Activated CD8-positive, alpha-beta memory T cell treated with anti-CD3 and anti-CD28 coated beads, Interleukin-2, amount 10 ng/mL, durations not matched to agents 7 days and 5 days (primary cell): ENCODE measurements at regions not wholly inside any gene's neighbourhood (a gene's known extent, or its start where the extent isn't known, plus 50 kb on each side); places are given as distances from the start of the nearest gene placed in this dataset.
"Not testable (repeated sequence)": the region's sequence is repeated elsewhere in the genome, so short reads cannot be mapped to it uniquely, and the experiment has no call there.

Source experiments
- ATAC-seq: fragments of 150-1000 bp; cut with Tn5 transposase; one replicate; pipeline ENCODE4 v1.10.0; 2021; ENCODE audit warnings: moderate library complexity
- CTCF ChIA-PET: fragments of 350-600 bp; sonication (Branson Sonifier 250); formaldehyde crosslinking; loops from one replicate; lab custom pipeline; 2021; ENCODE audit warnings: antibody characterized with exemption; lab: Charles Lee
- DNase-seq: peaks from one replicate; pipeline ENCODE4 v3.0.0-alpha.2; 2020
- H3K27ac Mint-ChIP-seq: one replicate; pipeline ENCODE4 v1.8.0; 2021; ENCODE audit warnings: mild to moderate bottlenecking, mixed read lengths
- H3K27me3 Mint-ChIP-seq: one replicate; pipeline ENCODE4 v1.8.0; 2021; ENCODE audit warnings: mixed read lengths
- H3K36me3 Mint-ChIP-seq: one replicate; pipeline ENCODE4 v1.8.0; 2021; ENCODE audit warnings: mild to moderate bottlenecking, mixed read lengths
- H3K4me1 Mint-ChIP-seq: one replicate; pipeline ENCODE4 v1.8.0; 2021; ENCODE audit warnings: mixed read lengths
- H3K4me3 Mint-ChIP-seq: one replicate; pipeline ENCODE4 v1.8.0; 2021; ENCODE audit warnings: mild to moderate bottlenecking, moderate library complexity, mixed read lengths
- H3K9me3 Mint-ChIP-seq: one replicate; pipeline ENCODE4 v1.8.0; 2022; ENCODE audit warnings: low read depth, mixed read lengths

DNA sequence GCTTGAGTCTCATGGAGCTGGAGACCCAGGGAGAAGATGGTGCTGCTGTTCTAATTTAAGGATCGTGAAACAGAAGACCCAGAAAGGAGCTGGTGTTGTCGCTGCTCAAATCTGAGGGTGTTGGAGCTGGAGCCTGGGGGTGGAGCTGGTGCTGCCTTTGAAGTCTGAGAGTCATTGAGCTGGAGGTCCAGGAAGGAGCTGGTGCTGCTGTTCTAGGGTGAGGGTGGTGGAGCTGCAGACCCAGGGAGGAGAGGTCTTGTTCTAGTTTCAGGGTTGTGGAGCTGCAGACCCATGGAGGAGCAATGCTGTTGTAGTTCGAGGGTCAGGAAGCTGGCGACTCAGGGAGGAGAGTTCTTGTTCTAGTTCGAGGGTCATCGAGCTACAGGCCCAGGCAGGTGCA lies 84.1 kb upstream of the ZNF479 start:
- CTCF ChIA-PET, result no interaction called here
- no peak for DNase-seq
- Mint-ChIP-seq H3K4me3 (no peak overlapping the region), H3K36me3 (peaks cover 3% of the 10 kb centered on the region), H3K4me1 (no peaks in the 10 kb centered on the region), H3K27me3 (no peaks in the 10 kb centered on the region), H3K9me3 (peaks cover 56% of the 10 kb centered on the region), H3K27ac (no peak overlapping the region)
- no peak for ATAC-seq

DNA sequence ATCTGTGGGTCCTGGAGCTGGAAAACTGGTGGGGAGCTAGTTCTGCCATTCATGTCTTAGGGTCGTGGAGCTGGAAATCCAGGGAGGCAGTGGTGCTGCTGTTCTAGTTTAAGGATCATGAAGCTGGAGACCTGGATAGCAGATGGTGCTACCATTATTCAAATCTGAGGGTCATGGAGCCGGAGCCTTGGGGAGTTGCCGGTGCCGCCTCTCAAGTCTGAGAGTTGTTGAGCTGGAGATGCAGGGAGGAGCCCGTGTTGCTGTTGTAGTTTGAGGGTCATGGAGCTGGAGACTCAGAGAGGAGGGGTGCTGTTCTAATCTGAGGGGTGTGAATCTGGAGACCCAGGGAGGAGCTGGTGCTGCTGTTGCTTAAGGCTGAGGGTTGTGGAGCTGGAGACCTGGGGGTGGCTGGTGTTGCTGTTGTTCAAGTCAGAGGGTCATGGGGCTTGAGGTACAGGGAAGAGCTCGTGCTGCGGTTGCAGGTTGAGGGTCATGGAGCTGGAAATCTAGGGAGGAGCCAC lies 86.0 kb upstream of the ZNF479 start:
- CTCF ChIA-PET, result no interaction called here
- Mint-ChIP-seq H3K4me1 (no peaks in the 10 kb centered on the region), H3K27ac (no peak overlapping the region), H3K4me3 (no peak overlapping the region), H3K36me3 (peaks cover 3% of the 10 kb centered on the region), H3K27me3 (no peaks in the 10 kb centered on the region), H3K9me3 (peaks cover 62% of the 10 kb centered on the region)
- no peak for ATAC-seq
- DNase-seq, result no peak

DNA sequence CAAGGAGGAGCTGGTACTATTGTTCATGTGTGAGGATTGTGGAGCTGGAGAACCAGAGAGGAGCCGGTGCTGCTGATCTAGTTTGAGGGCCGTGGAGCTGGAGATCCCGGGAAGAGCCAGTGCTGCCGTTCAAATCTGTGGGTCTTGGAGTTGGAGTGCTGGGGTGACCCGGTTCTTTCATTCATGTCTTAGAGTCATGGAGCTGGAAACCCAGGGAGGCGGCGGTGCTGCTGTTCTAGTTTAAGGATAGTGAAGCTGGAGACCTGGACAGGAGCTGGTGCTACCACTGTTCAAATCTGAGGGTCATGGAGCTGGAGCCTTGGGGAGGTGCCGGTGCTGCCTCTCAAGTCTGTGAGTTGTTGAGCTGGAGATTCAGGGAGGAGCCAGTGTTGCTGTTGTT lies 88.5 kb upstream of the ZNF479 start:
- peaks cover 59% of the 10 kb centered on the region for H3K9me3 Mint-ChIP-seq
- H3K36me3 Mint-ChIP-seq, result peaks cover 3% of the 10 kb centered on the region
- CTCF ChIA-PET, result no interaction called here
- no peaks in the 10 kb centered on the region for H3K27me3 Mint-ChIP-seq
- H3K4me3 Mint-ChIP-seq, result no peak overlapping the region
- no peak overlapping the region for H3K27ac Mint-ChIP-seq
- ATAC-seq (no peak), DNase-seq (no peak)
- H3K4me1 Mint-ChIP-seq, result no peaks in the 10 kb centered on the region

DNA sequence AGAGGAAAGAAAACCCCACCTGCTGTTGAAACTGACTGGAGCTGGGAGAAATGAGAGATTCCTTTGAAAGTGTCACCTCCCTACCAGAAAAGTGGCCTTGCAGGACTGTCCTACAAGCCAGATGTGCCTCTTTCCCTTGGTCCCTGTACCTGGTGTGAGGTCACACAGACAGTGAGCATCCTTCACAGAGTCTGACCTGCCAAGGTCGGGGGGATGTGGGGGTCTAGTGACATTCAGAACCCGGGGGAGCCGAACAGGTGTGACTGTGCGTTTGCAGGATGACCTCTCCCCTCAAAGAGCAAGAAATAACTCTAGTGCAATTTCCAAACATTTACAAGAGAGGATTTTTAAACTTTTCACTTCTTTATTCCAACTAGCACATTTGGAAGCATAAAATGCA lies 93.4 kb upstream of the ZNF479 start:
- peaks cover 27% of the 10 kb centered on the region for H3K9me3 Mint-ChIP-seq

DNA sequence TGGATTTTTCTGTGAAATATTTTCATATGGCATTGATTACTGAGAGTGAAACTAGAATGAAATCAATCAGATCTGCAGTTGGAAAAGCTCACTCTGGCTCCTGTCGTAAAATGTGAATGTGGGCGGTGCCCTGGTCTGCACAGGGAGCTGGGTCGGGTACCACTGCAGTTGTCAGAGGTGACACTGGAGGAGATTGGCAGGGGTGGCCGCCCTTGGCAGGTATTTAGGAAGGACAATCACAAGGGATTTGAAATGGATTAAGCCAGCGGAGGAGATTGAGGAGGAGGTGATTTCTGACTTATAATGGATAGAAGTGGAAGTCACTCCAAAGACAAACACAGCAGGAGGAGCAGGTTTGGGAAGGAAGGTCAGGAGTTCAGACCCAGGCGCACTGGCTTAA lies 109.0 kb upstream of the ZNF479 start:
- CTCF ChIA-PET, result not testable (repeated sequence)

More for the DNA sequence above, 93.4 kb upstream of the ZNF479 start:
- DNase-seq (no peak), ATAC-seq (no peak)
- Mint-ChIP-seq H3K27me3 (no peaks in the 10 kb centered on the region), H3K4me3 (no peak overlapping the region), H3K36me3 (peaks cover 1% of the 10 kb centered on the region), H3K4me1 (no peaks in the 10 kb centered on the region), H3K27ac (no peak overlapping the region)
- CTCF ChIA-PET, result no interaction called here

DNA sequence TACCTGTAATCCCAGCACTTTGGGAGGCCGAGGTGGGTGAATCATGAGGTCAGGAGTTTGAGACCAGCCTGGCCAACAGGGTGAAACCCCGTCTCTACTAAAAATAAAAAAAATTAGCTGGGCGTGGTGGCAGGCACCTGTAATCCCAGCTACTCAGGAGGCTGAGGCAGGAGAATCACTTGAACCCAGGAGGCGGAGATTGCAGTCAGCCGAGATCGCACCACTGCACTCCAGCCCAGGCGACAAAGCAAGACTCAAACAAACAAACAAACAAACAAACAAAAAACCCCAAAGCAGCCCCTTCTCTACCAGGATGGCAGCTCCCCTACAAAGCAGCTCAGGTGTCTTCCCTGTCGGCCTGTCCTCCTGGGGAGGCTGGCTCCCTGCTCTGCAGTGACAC lies 111.3 kb upstream of the ZNF479 start:
- H3K27ac Mint-ChIP-seq, H3K4me3 Mint-ChIP-seq, CTCF ChIA-PET, H3K27me3 Mint-ChIP-seq, H3K4me1 Mint-ChIP-seq, H3K36me3 Mint-ChIP-seq, DNase-seq, ATAC-seq: not testable (repeated sequence)
- H3K9me3 Mint-ChIP-seq, result peaks cover 32% of the 10 kb centered on the region

More for the DNA sequence above, 109.0 kb upstream of the ZNF479 start:
- not testable (repeated sequence) for H3K4me1 Mint-ChIP-seq, H3K4me3 Mint-ChIP-seq, H3K27me3 Mint-ChIP-seq, DNase-seq, H3K36me3 Mint-ChIP-seq, ATAC-seq, H3K27ac Mint-ChIP-seq
- peaks cover 36% of the 10 kb centered on the region for H3K9me3 Mint-ChIP-seq

DNA sequence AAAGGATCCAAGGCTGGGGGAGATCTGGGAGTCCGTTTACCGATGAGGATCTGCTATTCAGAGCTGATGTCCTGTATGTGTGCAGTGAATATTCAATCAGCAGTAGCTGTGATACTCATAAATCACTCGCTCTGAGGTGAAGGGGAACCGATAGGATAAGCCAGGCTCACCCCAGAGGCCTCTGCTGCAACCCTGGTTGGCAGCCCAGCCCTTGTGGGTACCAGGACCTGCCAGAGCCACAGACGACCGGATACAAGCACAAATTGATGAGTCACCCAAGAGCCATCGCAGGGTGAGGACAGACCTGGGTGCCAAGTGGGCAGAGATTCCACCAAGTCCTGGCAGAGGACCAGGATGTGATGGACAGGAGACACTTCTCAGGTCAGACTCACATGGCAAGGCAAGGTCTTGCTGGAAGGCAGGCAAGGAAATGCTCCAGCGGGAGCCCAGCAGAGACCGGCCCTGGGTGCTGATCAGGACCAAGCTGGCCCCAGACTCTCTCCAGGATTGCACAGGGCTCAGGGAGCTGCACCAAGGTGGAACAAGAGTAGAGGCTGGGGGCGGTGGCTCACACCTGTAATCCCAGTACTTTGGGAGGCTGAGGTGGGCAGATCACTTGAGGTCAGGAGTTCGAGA lies 112.2 kb upstream of the ZNF479 start:
- ATAC-seq, H3K27me3 Mint-ChIP-seq, H3K36me3 Mint-ChIP-seq, DNase-seq, H3K27ac Mint-ChIP-seq, CTCF ChIA-PET, H3K4me3 Mint-ChIP-seq, H3K4me1 Mint-ChIP-seq: not testable (repeated sequence)
- H3K9me3 Mint-ChIP-seq, result peaks cover 31% of the 10 kb centered on the region

DNA sequence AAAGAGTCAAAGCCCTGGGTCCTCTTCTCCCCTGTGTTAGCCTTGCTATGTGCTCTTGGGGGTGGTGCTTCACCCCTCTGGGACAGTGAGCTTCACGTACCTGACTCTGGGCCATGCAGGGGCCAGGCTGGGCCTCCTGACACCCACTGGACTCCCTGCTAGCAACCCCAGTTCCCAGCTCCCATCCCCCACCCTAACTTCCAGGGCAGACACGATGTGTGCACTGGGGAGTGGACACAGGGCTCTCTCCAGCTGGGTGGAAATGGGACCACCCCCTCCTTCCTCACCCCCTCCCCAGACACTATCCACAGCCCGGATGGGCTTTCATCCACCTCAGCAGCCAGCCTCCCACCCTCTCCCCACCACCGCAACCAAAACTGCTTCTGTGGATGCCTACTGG lies 113.0 kb upstream of the ZNF479 start:
- Mint-ChIP-seq H3K4me1 (no peaks in the 10 kb centered on the region), H3K4me3 (no peak overlapping the region), H3K9me3 (peaks cover 31% of the 10 kb centered on the region)

DNA sequence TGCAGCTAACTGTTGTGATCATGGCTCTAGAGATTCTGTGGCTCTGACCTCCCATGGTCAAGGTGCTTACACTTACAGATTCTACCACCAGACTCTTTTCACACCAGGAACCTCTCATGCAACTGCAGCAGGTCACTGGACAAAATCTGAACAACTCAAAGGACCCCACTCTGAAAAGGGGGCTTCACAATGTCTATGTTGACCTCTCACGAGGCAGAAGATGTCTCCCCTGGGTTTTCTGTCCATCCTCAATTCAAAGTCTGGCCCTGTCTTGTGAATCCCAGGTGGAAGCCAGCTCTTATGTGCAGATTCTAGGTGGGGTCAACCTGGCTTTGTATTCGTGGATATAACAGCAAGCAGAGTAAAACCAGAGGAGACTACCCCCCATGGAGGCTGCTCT lies 118.6 kb upstream of the ZNF479 start:
- CTCF ChIA-PET, result no interaction called here
- Mint-ChIP-seq H3K27me3 (no peaks in the 10 kb centered on the region), H3K27ac (no peak overlapping the region), H3K4me1 (no peaks in the 10 kb centered on the region), H3K4me3 (no peak overlapping the region), H3K36me3 (no peaks in the 10 kb centered on the region), H3K9me3 (peaks cover 17% of the 10 kb centered on the region)
- ATAC-seq, result no peak
- DNase-seq, result no peak

More for the DNA sequence above, 113.0 kb upstream of the ZNF479 start:
- no peaks in the 10 kb centered on the region for H3K27me3 Mint-ChIP-seq
- ATAC-seq (no peak), DNase-seq (no peak)
- peaks cover 1% of the 10 kb centered on the region for H3K36me3 Mint-ChIP-seq
- CTCF ChIA-PET, result no interaction called here
- no peak overlapping the region for H3K27ac Mint-ChIP-seq

DNA sequence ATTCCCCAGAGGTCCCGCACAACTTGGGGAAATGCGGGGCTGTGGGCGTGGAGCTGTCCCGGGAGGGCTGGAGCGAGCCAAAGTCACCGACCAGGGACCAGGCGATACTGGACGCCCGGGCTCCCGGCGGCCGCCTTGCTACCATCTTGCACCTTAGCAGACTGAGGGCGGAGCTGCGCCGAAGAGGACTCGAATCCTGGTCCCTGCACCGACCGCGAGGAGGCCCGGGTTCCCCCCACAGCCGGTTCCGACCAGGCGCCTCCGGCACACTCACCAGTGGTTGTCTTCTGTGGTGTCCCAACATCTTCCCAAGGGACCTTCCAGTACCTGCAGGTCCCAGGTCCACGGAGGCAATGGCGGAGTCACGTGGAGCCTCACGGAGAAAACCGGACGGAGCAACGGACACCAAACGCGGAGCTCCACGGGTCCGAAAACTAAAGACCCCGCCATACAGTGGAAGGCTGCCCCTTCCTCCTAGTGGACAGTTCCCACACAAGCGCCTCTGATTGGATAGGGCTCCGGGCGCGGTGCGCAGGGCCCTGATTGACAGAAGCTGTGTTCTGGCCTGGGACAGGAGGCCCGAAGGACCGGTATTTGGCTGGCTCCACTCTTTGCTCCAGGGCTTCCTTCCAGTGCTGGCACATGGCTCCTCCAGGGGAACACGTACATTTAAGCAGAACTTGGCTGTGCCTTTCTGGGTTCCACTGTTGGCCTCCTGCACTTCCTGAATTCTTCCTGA lies 124.6 kb upstream of the ZNF479 start:
- Mint-ChIP-seq H3K9me3 (peaks cover 14% of the 10 kb centered on the region), H3K4me1 (no peaks in the 10 kb centered on the region), H3K27me3 (no peaks in the 10 kb centered on the region), H3K27ac (no peak overlapping the region), H3K4me3 (no peak overlapping the region), H3K36me3 (no peaks in the 10 kb centered on the region)
- ATAC-seq, result no peak
- DNase-seq, result no peak
- CTCF ChIA-PET, result no interaction called here

DNA sequence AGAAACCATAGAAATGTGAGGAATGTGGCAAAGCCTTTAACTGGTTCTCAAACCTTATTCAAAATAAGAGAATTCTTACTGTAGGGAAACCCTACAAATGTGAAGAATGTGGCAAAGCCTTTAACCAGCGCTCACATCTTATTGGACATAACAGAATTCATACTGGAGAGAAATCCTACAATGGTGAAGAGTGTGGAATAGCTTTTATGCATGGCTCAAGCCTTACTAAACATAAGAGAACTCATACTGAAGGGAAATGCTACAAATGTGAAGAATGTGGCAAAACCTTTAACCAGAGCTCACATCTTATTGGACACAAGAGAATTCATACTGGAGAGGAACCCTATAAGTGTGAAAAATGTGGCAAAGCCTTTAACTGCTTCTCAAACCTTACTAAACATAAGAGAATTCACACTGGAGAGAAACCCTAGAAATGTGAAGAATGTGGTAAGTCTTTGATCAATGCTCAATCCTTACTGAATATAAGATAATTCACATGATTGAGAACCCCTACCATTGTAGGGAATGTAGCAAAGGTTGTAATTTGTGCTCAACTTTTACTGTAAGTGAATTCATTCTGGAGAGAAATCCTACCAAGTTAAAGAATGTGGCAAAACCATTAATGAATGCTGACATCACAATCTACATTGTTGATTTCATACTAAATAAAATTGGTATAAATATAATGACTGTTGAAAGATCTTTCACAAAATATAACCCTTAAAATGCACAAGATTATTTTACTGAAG lies 142.5 kb upstream of the ZNF479 start:
- H3K4me3 Mint-ChIP-seq, result no peak overlapping the region

DNA sequence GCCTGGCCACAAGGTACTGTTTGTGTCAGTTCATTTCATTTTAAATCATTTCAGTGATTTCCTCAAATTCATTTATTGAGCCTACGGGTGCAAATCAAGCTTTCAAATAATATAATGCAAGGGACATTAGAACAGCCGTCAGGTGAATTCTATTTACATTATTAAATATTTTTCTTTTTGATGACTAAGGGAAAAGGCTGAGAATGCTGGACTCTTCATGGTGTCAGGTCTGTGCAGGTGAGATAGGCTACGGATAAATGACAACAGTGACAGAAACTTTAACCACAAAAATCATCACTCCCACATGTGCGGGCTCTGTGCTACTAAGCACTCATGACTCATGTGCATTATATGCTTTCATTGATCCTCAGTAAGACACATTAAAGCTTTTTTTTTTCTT lies 149.2 kb upstream of the ZNF716 start:
- CTCF ChIA-PET, result no interaction called here
- H3K4me1 Mint-ChIP-seq, result no peaks in the 10 kb centered on the region
- DNase-seq (no peak), ATAC-seq (no peak)
- H3K9me3 Mint-ChIP-seq, result peaks cover 18% of the 10 kb centered on the region
- H3K27me3 Mint-ChIP-seq, result no peaks in the 10 kb centered on the region
- H3K36me3 Mint-ChIP-seq, result peaks cover 1% of the 10 kb centered on the region
- no peak overlapping the region for H3K4me3 Mint-ChIP-seq
- no peak overlapping the region for H3K27ac Mint-ChIP-seq

More for the DNA sequence above, 142.5 kb upstream of the ZNF479 start:
- H3K4me1 Mint-ChIP-seq, result no peaks in the 10 kb centered on the region
- H3K27me3 Mint-ChIP-seq, result no peaks in the 10 kb centered on the region
- H3K36me3 Mint-ChIP-seq, result no peaks in the 10 kb centered on the region
- no peak overlapping the region for H3K27ac Mint-ChIP-seq
- H3K9me3 Mint-ChIP-seq, result peaks cover 20% of the 10 kb centered on the region
- ATAC-seq (no peak), DNase-seq (no peak)
- CTCF ChIA-PET, result no interaction called here

DNA sequence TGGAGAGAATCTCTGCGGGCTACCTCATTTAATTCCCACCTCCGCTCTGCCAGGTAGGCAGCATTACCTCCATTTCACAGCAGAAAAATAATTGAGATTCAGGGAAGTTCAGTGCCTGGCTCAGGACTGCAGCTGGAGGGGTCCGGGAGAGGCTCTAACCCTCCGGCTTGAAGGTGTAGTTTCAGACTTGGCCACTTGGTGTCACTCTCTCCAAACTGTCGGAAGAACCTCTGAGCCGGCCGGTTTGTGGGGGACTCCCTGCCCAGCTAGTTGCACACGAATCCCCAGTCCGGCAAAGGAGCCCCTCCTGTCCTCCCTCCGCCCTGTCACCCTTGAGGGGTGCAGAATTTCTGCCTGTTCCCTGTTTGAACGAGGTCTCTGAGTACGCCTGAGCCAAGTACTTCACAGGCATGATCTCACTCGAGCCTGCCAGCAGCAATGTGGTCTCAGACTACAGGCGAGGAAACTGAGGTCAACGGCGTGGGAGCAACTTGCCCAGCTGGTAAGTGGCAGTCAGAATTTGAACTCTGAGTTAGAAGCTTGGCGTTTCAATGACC lies 144.7 kb upstream of the ZNF716 start:
- ATAC-seq, result no peak
- H3K27ac Mint-ChIP-seq, result no peak overlapping the region
- CTCF ChIA-PET, result no interaction called here

More for the DNA sequence above, 144.7 kb upstream of the ZNF716 start:
- no peak for DNase-seq
- Mint-ChIP-seq H3K27me3 (no peaks in the 10 kb centered on the region), H3K4me3 (no peak overlapping the region), H3K4me1 (no peaks in the 10 kb centered on the region), H3K36me3 (no peaks in the 10 kb centered on the region), H3K9me3 (peaks cover 22% of the 10 kb centered on the region)
